IMR-90 (cell line): ENCODE measurements at regions not wholly inside any gene's neighbourhood (a gene's known extent, or its start where the extent isn't known, plus 50 kb on each side); places are given as distances from the start of the nearest gene placed in this dataset.

Experiments used
- ATAC-seq: fragments of 200-7000 bp; cut with Tn5 transposase; 2 replicates; pipeline ENCODE4 v1.9.1; 2020; ENCODE audit warnings: low read depth, mild to moderate bottlenecking, moderate library complexity
- BruUV-seq: library from RNA; stranded (reverse); fragments of 400-500 nt; replicated peaks from 2 replicates; lab custom pipeline; 2021; lab: Mats Ljungman, UMichigan
- CTCF ChIA-PET: fragments of 300-600 bp; formaldehyde crosslinking; extraction: SDS; loops from one replicate; lab custom pipeline; 2021; ENCODE audit warnings: antibody characterized with exemption; lab: Yijun Ruan, JAX
- POLR2A ChIA-PET: fragments of 300-600 bp; sonication (Branson Sonifier 250); formaldehyde crosslinking; loops from one replicate; lab custom pipeline; 2022; ENCODE audit warnings: antibody characterized with exemption; ENCODE audit not compliant: unreplicated experiment; lab: Charles Lee
- DNase-seq: peaks from one replicate; pipeline ENCODE4 v3.0.0; 2013
- H2AFZ ChIP-seq: replicated peaks from 2 replicates; pipeline ENCODE3; 2013; ENCODE audit warnings: low read length, mild to moderate bottlenecking; ENCODE audit not compliant: poor library complexity
- H2AK5ac ChIP-seq: 2 replicates; pipeline ENCODE4 v1.6.1; 2013; ENCODE audit warnings: low read depth, low read length, inconsistent platforms
- H2AK9ac ChIP-seq: replicated peaks from 2 replicates; pipeline ENCODE3; 2013; ENCODE audit warnings: mild to moderate bottlenecking, low read depth, low read length, moderate library complexity; ENCODE audit not compliant: poor library complexity
- H2BK120ac ChIP-seq: 2 replicates; pipeline ENCODE4 v1.6.1; 2013; ENCODE audit warnings: low read depth, low read length, inconsistent platforms
- H2BK15ac ChIP-seq: 3 replicates; pipeline ENCODE4 v1.6.1; 2013; ENCODE audit warnings: low read depth, low read length, inconsistent platforms
- H2BK20ac ChIP-seq: 2 replicates; pipeline ENCODE4 v1.6.1; 2013; ENCODE audit warnings: low read depth, mild to moderate bottlenecking, inconsistent platforms, low read length, moderate library complexity
- H2BK5ac ChIP-seq: 2 replicates; pipeline ENCODE4 v1.6.1; 2013; ENCODE audit warnings: mild to moderate bottlenecking, low read depth, low read length, inconsistent platforms; ENCODE audit not compliant: poor library complexity, severe bottlenecking
- H3K14ac ChIP-seq: replicated peaks from 2 replicates; pipeline ENCODE4 v1.6.1; 2013; ENCODE audit warnings: low read depth, low read length, inconsistent platforms
- H3K18ac ChIP-seq: 2 replicates; pipeline ENCODE4 v1.6.1; 2013; ENCODE audit warnings: low read depth, low read length, control low read depth
- H3K23ac ChIP-seq: 2 replicates; pipeline ENCODE4 v1.6.1; 2013; ENCODE audit warnings: low read depth, low read length, inconsistent platforms
- H3K27ac ChIP-seq: 2 replicates; pipeline ENCODE4 v1.5.1; 2013; ENCODE audit warnings: mild to moderate bottlenecking, control low read depth, low read length; ENCODE audit not compliant: insufficient read depth
- H3K27me3 ChIP-seq: 2 replicates; pipeline ENCODE4 v1.6.1; 2013; ENCODE audit warnings: low read length; ENCODE audit not compliant: control insufficient read depth, insufficient read depth
- H3K36me3 ChIP-seq: 2 replicates; pipeline ENCODE4 v1.6.1; 2013; ENCODE audit warnings: low read length, mixed read lengths; ENCODE audit not compliant: control insufficient read depth, insufficient read depth
- H3K4ac ChIP-seq: 2 replicates; pipeline ENCODE4 v1.6.1; 2013; ENCODE audit warnings: low read depth, low read length, inconsistent platforms
- H3K4me1 ChIP-seq: 2 replicates; pipeline ENCODE4 v1.6.1; 2013; ENCODE audit warnings: low read length, mixed read lengths; ENCODE audit not compliant: control insufficient read depth, insufficient read depth
- H3K4me2 ChIP-seq: 2 replicates; pipeline ENCODE4 v1.6.1; 2013; ENCODE audit warnings: low read depth, mild to moderate bottlenecking, control low read depth, low read length, moderate library complexity
- H3K4me3 ChIP-seq: 2 replicates; pipeline ENCODE4 v1.5.1; 2013; ENCODE audit warnings: low read depth, mild to moderate bottlenecking, control low read depth, low read length, moderate library complexity; ENCODE audit not compliant: insufficient read depth
- H3K56ac ChIP-seq: 2 replicates; pipeline ENCODE4 v1.6.1; 2013; ENCODE audit warnings: low read length, inconsistent platforms; ENCODE audit not compliant: insufficient read depth; ENCODE audit errors: extremely low read depth
- H3K79me1 ChIP-seq, 2 experiments: 2 replicates each; pipeline ENCODE4 v1.6.1; 2013; ENCODE audit warnings: low read length in 2 of 2, inconsistent platforms in 1 of 2, low read depth in 1 of 2
- H3K9ac ChIP-seq: 2 replicates; pipeline ENCODE4 v1.6.1; 2013; ENCODE audit warnings: low read depth, low read length, control low read depth
- H3K9me1 ChIP-seq: 2 replicates; pipeline ENCODE4 v1.6.1; 2013; ENCODE audit warnings: low read length, inconsistent platforms; ENCODE audit not compliant: insufficient read depth
- H3K9me3 ChIP-seq: 2 replicates; pipeline ENCODE4 v1.6.1; 2013; ENCODE audit warnings: low read length; ENCODE audit not compliant: control insufficient read depth, insufficient read depth
- H4K20me1 ChIP-seq: 2 replicates; pipeline ENCODE4 v1.6.1; 2013; ENCODE audit warnings: low read length, inconsistent platforms; ENCODE audit not compliant: insufficient read depth
- H4K5ac ChIP-seq: 2 replicates; pipeline ENCODE4 v1.6.1; 2013; ENCODE audit warnings: mild to moderate bottlenecking, low read depth, low read length, control low read depth
- H4K8ac ChIP-seq, 2 experiments: 2 replicates each; pipeline ENCODE4 v1.6.1; 2013; ENCODE audit warnings: low read depth in 2 of 2, low read length in 2 of 2, control low read depth in 1 of 2, inconsistent platforms in 1 of 2
- H4K91ac ChIP-seq: 2 replicates; pipeline ENCODE4 v1.6.1; 2013; ENCODE audit warnings: low read depth, low read length, inconsistent platforms; ENCODE audit not compliant: insufficient read depth
- BHLHE40 ChIP-seq: fragments of 150-350 bp; IDR thresholded peaks from 2 replicates; pipeline ENCODE4 v1.6.1; 2016; ENCODE audit warnings: mild to moderate bottlenecking, low read depth, low read length
- CTCF ChIP-seq: conservative IDR thresholded peaks from 2 replicates; pipeline ENCODE4 v1.5.1; 2012; ENCODE audit warnings: mild to moderate bottlenecking, low read depth, low read length, improper control_type of control experiment
- FOS ChIP-seq: fragments of 150-350 bp; IDR thresholded peaks from 2 replicates; pipeline ENCODE4 v1.6.1; 2016; ENCODE audit warnings: low read depth, low read length
- MAFK ChIP-seq: IDR thresholded peaks from 2 replicates; pipeline ENCODE4 v1.6.1; 2012; ENCODE audit warnings: low read depth, low read length, improper control_type of control experiment
- MAZ ChIP-seq: IDR thresholded peaks from 2 replicates; pipeline ENCODE4 v1.6.1; 2012; ENCODE audit warnings: low read depth, mild to moderate bottlenecking, low read length, improper control_type of control experiment, moderate library complexity, borderline replicate concordance
- MXI1 ChIP-seq: IDR thresholded peaks from 2 replicates; pipeline ENCODE4 v1.6.1; 2012; ENCODE audit warnings: low read depth, mild to moderate bottlenecking, low read length, moderate library complexity, borderline replicate concordance
- NFE2L2 ChIP-seq: fragments of 150-350 bp; IDR thresholded peaks from 2 replicates; pipeline ENCODE4 v1.6.1; 2016; ENCODE audit warnings: low read depth, mild to moderate bottlenecking, low read length
- POLR2A ChIP-seq: IDR thresholded peaks from 2 replicates; pipeline ENCODE4 v1.6.1; 2012; ENCODE audit warnings: mild to moderate bottlenecking, low read depth, low read length
- RFX5 ChIP-seq: IDR thresholded peaks from 2 replicates; pipeline ENCODE4 v1.8.0; 2012; ENCODE audit warnings: low read depth, mild to moderate bottlenecking, low read length, moderate library complexity
- WGBS, 2 experiments: methylation state at CpG; one replicate each; pipeline versions ENCODE4 v1.1.5 to v1.1.7; 2013; ENCODE audit warnings: missing lambda C conversion rate in 2 of 2; ENCODE audit not compliant: insufficient read length in 1 of 2; ENCODE audit errors: extremely low coverage in 2 of 2; 5-methylcytosine and 5-hydroxymethylcytosine counted together
- dilution Hi-C: fragments of 300-500 bp; cut with HindIII; formaldehyde crosslinking; loops from one replicate; pipeline ENCODE4 v1.14.3; 2018; ENCODE audit warnings: low sequenced_read_pairs; ENCODE audit not compliant: unreplicated experiment
- in situ Hi-C: fragments of 300-500 bp; cut with MboI; formaldehyde crosslinking; loops from 3 replicates; pipeline ENCODE4 v1.14.3; 2019; ENCODE audit warnings: low sequenced_read_pairs, inconsistent platforms, mixed read lengths
- intact Hi-C: fragments of 100-400 bp; cut with micrococcal nuclease; formaldehyde crosslinking; loops from 2 replicates; pipeline ENCODE4 v1.10.0; 2022

- Histone ChIP-seq H2BK120ac (no peak overlapping the region), H3K9me1 (no peaks in the 10 kb centered on the region), H4K8ac (no peak overlapping the region), H3K79me1 (no peaks in the 10 kb centered on the region), H2BK5ac (no peak overlapping the region), H2BK20ac (no peak overlapping the region), H2AFZ (no peak overlapping the region), H3K4ac (no peak overlapping the region), H2AK5ac (no peak overlapping the region), H3K18ac (no peak overlapping the region), H3K36me3 (no peaks in the 10 kb centered on the region), H4K5ac (no peak overlapping the region), H3K14ac (no peak overlapping the region), H3K4me1 (no peaks in the 10 kb centered on the region), H3K23ac (no peak overlapping the region), H3K9ac (no peak overlapping the region), H4K91ac (no peak overlapping the region), H3K9me3 (peaks cover 34% of the 10 kb centered on the region), H3K56ac (no peak overlapping the region), H3K4me3 (no peak overlapping the region), H3K4me2 (no peak overlapping the region), H2AK9ac (no peak overlapping the region), H2BK15ac (no peak overlapping the region), H4K20me1 (no peaks in the 10 kb centered on the region), H3K27ac (no peak overlapping the region), H3K27me3 (no peaks in the 10 kb centered on the region)
- ChIA-PET POLR2A (no interaction called here), CTCF (no interaction called here)
- intact Hi-C loops, result no loop called here
- no peak for DNase-seq
- no CpG with 5 or more reads among the region's 13 CpGs for WGBS, 2 experiments
- ATAC-seq, result no peak
- in situ Hi-C loops, result no loop called here
- no peak for TF ChIP-seq MAZ
- TF ChIP-seq POLR2A, result no peak
- TF ChIP-seq FOS, result no peak
- no peak for TF ChIP-seq RFX5
- no peak for TF ChIP-seq CTCF
- no peak for TF ChIP-seq BHLHE40
- no peak for TF ChIP-seq MXI1
- TF ChIP-seq MAFK, result no peak
- TF ChIP-seq NFE2L2, result no peak
- dilution Hi-C loops, result no loop called here
- no TSS peak for BruUV-seq
Measured at GRCh38 chr17:22463110-22463850, 771.0 kb downstream of the KCNJ18 start.
